ENCODE measurements at regions not wholly inside any gene's neighbourhood (a gene's known extent, or its start where the extent isn't known, plus 50 kb on each side); places are given as distances from the start of the nearest gene placed in this dataset.

DNA sequence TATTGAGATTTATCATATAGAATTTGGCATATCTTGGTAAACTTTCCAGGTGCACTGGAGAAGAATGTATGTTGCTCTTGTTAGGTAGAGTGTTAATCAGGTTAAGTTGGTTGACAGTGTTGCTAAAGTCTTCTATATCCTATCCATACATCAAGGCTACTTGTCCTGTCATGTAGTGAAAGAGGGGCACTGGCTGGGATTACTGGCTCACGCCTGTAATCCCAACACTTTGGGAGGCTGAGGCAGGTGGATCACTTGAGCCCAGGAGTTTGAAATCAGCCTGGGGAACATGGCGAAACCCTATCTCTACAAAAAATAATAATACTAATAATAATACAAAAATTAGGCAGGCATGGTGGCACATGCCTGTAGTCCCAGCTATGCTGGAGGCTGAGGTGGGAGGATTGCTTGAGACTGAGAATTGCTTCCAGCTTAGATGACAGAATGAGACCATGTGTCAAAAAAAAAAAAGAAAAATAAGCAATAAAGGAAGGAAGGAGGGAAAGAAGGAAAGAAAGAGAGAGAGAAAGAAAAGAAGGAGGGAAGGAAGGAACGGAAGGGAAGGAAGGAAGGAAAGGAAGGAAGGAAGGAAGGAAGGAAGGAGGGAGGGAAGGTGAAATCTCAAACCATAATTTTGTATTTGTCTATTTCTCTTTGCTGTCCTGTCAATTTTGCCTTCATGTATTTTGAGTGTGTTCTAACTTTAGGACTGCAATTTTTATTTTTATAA is 57.4 kb upstream of the IQSEC1 start:
- H3K27me3 Mint-ChIP-seq: peaks cover 11% of the 10 kb centered on the region
- peaks cover 6% of the 10 kb centered on the region for H3K4me1 Mint-ChIP-seq (ENCODE audit: unreplicated experiment)
- DNase-seq (ENCODE audit: extremely low spot score, unreplicated experiment): no peak
- no peaks in the 10 kb centered on the region for H3K9me3 Mint-ChIP-seq
- H3K27ac Mint-ChIP-seq: no peak overlapping the region
- TF ChIP-seq CTCF (conservative IDR thresholded peaks at IDR 0.05): no peak
- H3K4me3 Mint-ChIP-seq: no peak overlapping the region
- H3K36me3 Mint-ChIP-seq: no peaks in the 10 kb centered on the region

DNA sequence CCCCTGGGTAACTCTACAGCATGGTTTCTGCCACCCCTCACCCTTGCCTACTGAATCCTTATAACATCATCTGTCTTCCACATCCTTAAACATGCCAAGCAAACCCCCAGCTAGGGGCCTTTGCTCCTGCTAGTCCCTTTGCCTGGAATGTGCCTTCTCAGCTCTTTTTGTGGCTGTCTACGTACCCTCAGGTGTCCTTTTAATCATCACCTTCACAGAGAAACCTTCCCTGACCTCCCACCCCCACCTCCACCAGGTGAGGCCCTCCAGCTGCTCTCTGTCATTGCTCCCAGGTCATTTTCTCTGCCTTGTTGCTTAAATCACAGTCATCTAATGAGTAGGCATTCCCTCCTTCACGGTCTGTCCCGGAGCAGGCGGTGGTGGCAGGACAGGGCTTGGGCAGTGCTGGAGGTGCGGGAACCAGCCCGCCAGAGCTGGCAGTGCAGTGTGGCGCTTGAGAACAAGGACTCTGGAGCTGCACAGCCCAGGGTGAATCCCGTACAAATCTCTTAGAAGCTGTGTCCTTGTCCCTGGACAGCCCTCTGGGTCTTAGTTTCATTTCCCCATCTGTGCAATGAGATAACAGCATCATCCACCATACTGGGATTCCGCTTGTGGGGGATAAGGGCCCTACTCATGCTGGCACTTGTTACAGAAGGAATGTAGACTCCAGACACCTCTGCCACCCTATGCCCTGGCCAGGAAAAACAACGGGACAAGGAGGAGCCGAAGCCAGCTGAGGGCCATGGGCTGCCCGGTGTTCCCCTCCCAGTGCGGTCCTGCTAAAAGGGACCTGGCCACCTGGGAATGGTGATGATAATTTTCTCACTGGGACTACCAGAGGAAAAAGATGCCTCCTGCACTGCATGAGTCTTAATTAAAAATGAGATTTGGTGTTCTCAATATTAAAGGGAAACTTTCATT is 52.1 kb upstream of the IQSEC1 start:
- no peak for DNase-seq (ENCODE audit: extremely low spot score, unreplicated experiment)
- no peak for TF ChIP-seq CTCF (conservative IDR thresholded peaks at IDR 0.05)
- H3K4me1 Mint-ChIP-seq (ENCODE audit: unreplicated experiment): no peaks in the 10 kb centered on the region
- no peak overlapping the region for H3K27ac Mint-ChIP-seq
- H3K27me3 Mint-ChIP-seq: peaks cover 23% of the 10 kb centered on the region
- H3K9me3 Mint-ChIP-seq: no peaks in the 10 kb centered on the region
- H3K36me3 Mint-ChIP-seq: no peaks in the 10 kb centered on the region
- H3K4me3 Mint-ChIP-seq: no peak overlapping the region

GRCh38 chr3:13124631-13125030 is 51.4 kb upstream of the IQSEC1 start:
- Mint-ChIP-seq H3K4me3 (no peak overlapping the region), H3K9me3 (no peaks in the 10 kb centered on the region), H3K4me1 (ENCODE audit: unreplicated experiment) (no peaks in the 10 kb centered on the region), H3K36me3 (no peaks in the 10 kb centered on the region), H3K27ac (no peak overlapping the region), H3K27me3 (peaks cover 25% of the 10 kb centered on the region)
- DNase-seq (ENCODE audit: extremely low spot score, unreplicated experiment): no peak
- TF ChIP-seq CTCF (conservative IDR thresholded peaks at IDR 0.05): no peak

- no peak overlapping the region for H3K4me3 Mint-ChIP-seq
- no peak for DNase-seq (ENCODE audit: extremely low spot score, unreplicated experiment)
- no peaks in the 10 kb centered on the region for H3K36me3 Mint-ChIP-seq
- H3K9me3 Mint-ChIP-seq: no peaks in the 10 kb centered on the region
- H3K4me1 Mint-ChIP-seq (ENCODE audit: unreplicated experiment): no peaks in the 10 kb centered on the region
- no peak for TF ChIP-seq CTCF (conservative IDR thresholded peaks at IDR 0.05)
- no peak overlapping the region for H3K27ac Mint-ChIP-seq
- H3K27me3 Mint-ChIP-seq: peaks cover 25% of the 10 kb centered on the region
Measured at GRCh38 chr3:13123765-13124164, 50.5 kb upstream of the IQSEC1 start.

GRCh38 chr3:13123013-13123654 is 49.9 kb upstream of the IQSEC1 start:
- no peak overlapping the region for H3K27ac Mint-ChIP-seq
- H3K9me3 Mint-ChIP-seq: no peaks in the 10 kb centered on the region
- TF ChIP-seq CTCF (conservative IDR thresholded peaks at IDR 0.05): no peak
- H3K27me3 Mint-ChIP-seq: peaks cover 25% of the 10 kb centered on the region
- no peaks in the 10 kb centered on the region for H3K36me3 Mint-ChIP-seq
- DNase-seq (ENCODE audit: extremely low spot score, unreplicated experiment): no peak
- no peaks in the 10 kb centered on the region for H3K4me1 Mint-ChIP-seq (ENCODE audit: unreplicated experiment)
- H3K4me3 Mint-ChIP-seq: no peak overlapping the region
